HEK293 (cell line): ENCODE measurements at regions not wholly inside any gene's neighbourhood (a gene's known extent, or its start where the extent isn't known, plus 50 kb on each side); places are given as distances from the start of the nearest gene placed in this dataset.

Experiments
- CTCF ChIA-PET: fragments of 350-600 bp; formaldehyde crosslinking; extraction: SDS; loops from one replicate; lab custom pipeline; 2021; ENCODE audit warnings: antibody characterized with exemption; lab: Yijun Ruan, JAX
- POLR2A ChIA-PET: fragments of 300-600 bp; formaldehyde crosslinking; extraction: SDS; loops from one replicate; lab custom pipeline; 2020; ENCODE audit warnings: antibody characterized with exemption, inconsistent platforms; lab: Yijun Ruan, JAX
- H3K27ac ChIP-seq: fragments of 200-500 bp; sonication (Bioruptor generic); 2 replicates; pipeline ENCODE4 v1.5.1; 2014; ENCODE audit warnings: low read depth, low read length, control low read depth, inconsistent platforms; ENCODE audit errors: extremely low read depth
- H3K36me3 ChIP-seq, 2 experiments: fragments of 200-500 bp in 1 of 2; sonication (Bioruptor generic) in 1 of 2; 1 replicate in 1 of 2; 2 replicates in 1 of 2; pipeline ENCODE4 v1.5.1; 2014 to 2017; ENCODE audit warnings: inconsistent platforms in 2 of 2, low read length in 2 of 2; ENCODE audit not compliant: control insufficient read depth in 2 of 2, insufficient read depth in 1 of 2
- H3K4me1 ChIP-seq: fragments of 200-500 bp; sonication (Bioruptor generic); 2 replicates; pipeline ENCODE4 v1.5.1; 2014; ENCODE audit warnings: mild to moderate bottlenecking, low read length, inconsistent platforms; ENCODE audit not compliant: control insufficient read depth, insufficient read depth
- H3K4me3 ChIP-seq: 2 replicates; pipeline ENCODE4 v1.5.1; 2011; ENCODE audit warnings: low read depth, mild to moderate bottlenecking, control low read depth, low read length, moderate library complexity
- H3K9me3 ChIP-seq: fragments of 200-500 bp; sonication (Bioruptor generic); 2 replicates; pipeline ENCODE4 v1.5.1; 2014; ENCODE audit warnings: low read depth, low read length, inconsistent platforms; ENCODE audit not compliant: control insufficient read depth, insufficient read depth
- KLF10 ChIP-seq: fragments of 450-650 bp; IDR thresholded peaks from 2 replicates; pipeline ENCODE4 v1.5.1; 2018; ENCODE audit warnings: missing biosample characterization, mild to moderate bottlenecking, missing genetic modification characterization
- KLF16 ChIP-seq: fragments of 450-650 bp; formaldehyde crosslinking; IDR thresholded peaks from 2 replicates; pipeline ENCODE4 v1.5.1; 2017; ENCODE audit warnings: missing biosample characterization, missing genetic modification characterization
- ZNF10 ChIP-seq: fragments of 450-650 bp; formaldehyde crosslinking; IDR thresholded peaks from 2 replicates; pipeline ENCODE4 v1.5.1; 2017; ENCODE audit warnings: missing biosample characterization, missing genetic modification characterization
- ZNF112 ChIP-seq: fragments of 450-650 bp; formaldehyde crosslinking; IDR thresholded peaks from 2 replicates; pipeline ENCODE4 v1.5.0; 2017; ENCODE audit warnings: missing biosample characterization, missing genetic modification characterization
- ZNF157 ChIP-seq: fragments of 450-650 bp; formaldehyde crosslinking; IDR thresholded peaks from 2 replicates; pipeline ENCODE4 v1.5.1; 2016; ENCODE audit warnings: missing biosample characterization, missing genetic modification characterization
- ZNF341 ChIP-seq: fragments of 450-650 bp; formaldehyde crosslinking; IDR thresholded peaks from 2 replicates; pipeline ENCODE4; 2016; ENCODE audit warnings: low read depth, missing biosample characterization, missing genetic modification characterization
- ZNF366 ChIP-seq: fragments of 450-650 bp; formaldehyde crosslinking; conservative IDR thresholded peaks from 2 replicates; pipeline ENCODE4 v1.5.1; 2016; ENCODE audit warnings: missing biosample characterization, missing genetic modification characterization
- ZNF423 ChIP-seq: fragments of 450-650 bp; formaldehyde crosslinking; IDR thresholded peaks from 2 replicates; pipeline ENCODE4 v1.5.1; 2016; ENCODE audit warnings: missing biosample characterization, missing genetic modification characterization
- ZNF473 ChIP-seq: fragments of 450-650 bp; formaldehyde crosslinking; IDR thresholded peaks from 2 replicates; pipeline ENCODE4 v1.5.1; 2017; ENCODE audit warnings: missing biosample characterization, missing genetic modification characterization
- ZNF544 ChIP-seq: fragments of 450-650 bp; formaldehyde crosslinking; IDR thresholded peaks from 2 replicates; pipeline ENCODE4 v1.5.0; 2017; ENCODE audit warnings: missing biosample characterization, missing genetic modification characterization
- ZNF549 ChIP-seq: fragments of 450-650 bp; IDR thresholded peaks from 2 replicates; pipeline ENCODE4 v1.5.1; 2018; ENCODE audit warnings: missing biosample characterization, missing genetic modification characterization, mild to moderate bottlenecking, inconsistent platforms, moderate library complexity
- ZNF571 ChIP-seq: fragments of 450-650 bp; formaldehyde crosslinking; IDR thresholded peaks from 2 replicates; pipeline ENCODE4 v1.5.0; 2017; ENCODE audit warnings: missing biosample characterization, missing genetic modification characterization
- ZNF664 ChIP-seq: fragments of 450-650 bp; formaldehyde crosslinking; IDR thresholded peaks from 2 replicates; pipeline ENCODE4 v1.5.1; 2016; ENCODE audit warnings: missing biosample characterization, missing genetic modification characterization
- ZNF791 ChIP-seq: fragments of 450-650 bp; formaldehyde crosslinking; IDR thresholded peaks from 2 replicates; pipeline ENCODE4 v1.5.1; 2016; ENCODE audit warnings: missing biosample characterization, missing genetic modification characterization
- ZNF843 ChIP-seq: fragments of 450-650 bp; formaldehyde crosslinking; IDR thresholded peaks from 2 replicates; pipeline ENCODE4 v1.5.1; 2016; ENCODE audit warnings: missing biosample characterization, missing genetic modification characterization
- TF ChIP-seq, protein P1 (sequence below): fragments of 450-650 bp; formaldehyde crosslinking; IDR thresholded peaks from 2 replicates; pipeline ENCODE4; 2016; ENCODE audit warnings: missing biosample characterization, missing genetic modification characterization
- TF ChIP-seq, protein P2 (sequence below): fragments of 450-650 bp; formaldehyde crosslinking; IDR thresholded peaks from 2 replicates; pipeline ENCODE4 v1.5.1; 2017; ENCODE audit warnings: missing biosample characterization, mild to moderate bottlenecking, missing genetic modification characterization, moderate library complexity
- TF ChIP-seq, protein P3 (sequence below): fragments of 450-650 bp; formaldehyde crosslinking; IDR thresholded peaks from 2 replicates; pipeline ENCODE4 v1.5.1; 2016; ENCODE audit warnings: missing biosample characterization, missing genetic modification characterization
- TF ChIP-seq, protein P4 (sequence below): fragments of 450-650 bp; formaldehyde crosslinking; IDR thresholded peaks from 2 replicates; pipeline ENCODE4 v1.5.1; 2017; ENCODE audit warnings: missing biosample characterization, missing genetic modification characterization
- TF ChIP-seq, protein P5 (sequence below): fragments of 450-650 bp; formaldehyde crosslinking; IDR thresholded peaks from 2 replicates; pipeline ENCODE4 v1.5.1; 2016; ENCODE audit warnings: missing biosample characterization, missing genetic modification characterization
- TF ChIP-seq, protein P6 (sequence below): fragments of 450-650 bp; formaldehyde crosslinking; IDR thresholded peaks from 2 replicates; pipeline ENCODE4 v1.5.1; 2016; ENCODE audit warnings: missing biosample characterization, missing genetic modification characterization

DNA sequence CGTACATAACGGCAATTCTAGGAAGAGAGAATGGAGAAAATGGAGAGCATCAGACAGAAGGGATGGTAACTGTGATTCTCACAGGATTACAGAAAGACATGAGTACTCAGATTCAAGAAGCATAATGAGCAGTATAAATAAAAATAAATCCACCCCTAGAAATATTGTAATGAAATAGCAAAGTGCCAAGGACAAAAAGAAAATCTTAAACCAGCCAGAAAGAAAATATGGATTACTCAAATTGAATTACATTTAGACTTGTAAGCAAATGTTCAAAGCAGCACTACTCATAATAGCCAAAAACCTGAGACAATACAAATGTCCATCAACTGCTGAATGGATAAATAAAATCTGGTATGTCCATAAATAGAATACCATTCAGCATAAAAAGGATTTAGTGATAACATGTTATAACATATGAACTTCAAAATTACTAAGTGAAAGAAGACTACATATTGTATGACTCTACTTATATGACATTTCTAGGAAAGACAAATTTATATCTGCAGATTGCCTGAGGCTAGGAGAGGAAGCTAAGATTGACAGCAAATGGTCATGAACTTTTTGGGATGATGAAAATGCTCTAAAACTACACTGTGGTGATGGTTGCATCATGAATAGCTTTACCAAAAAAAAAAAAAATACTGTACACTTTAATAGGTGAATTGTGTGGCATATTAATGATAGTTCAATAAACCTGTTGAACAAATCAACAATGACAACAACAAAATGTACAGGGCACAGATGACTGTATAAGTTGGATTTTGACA lies 63.4 kb upstream of the SPTBN1 start (continued):
- TF ChIP-seq, protein P1, sequence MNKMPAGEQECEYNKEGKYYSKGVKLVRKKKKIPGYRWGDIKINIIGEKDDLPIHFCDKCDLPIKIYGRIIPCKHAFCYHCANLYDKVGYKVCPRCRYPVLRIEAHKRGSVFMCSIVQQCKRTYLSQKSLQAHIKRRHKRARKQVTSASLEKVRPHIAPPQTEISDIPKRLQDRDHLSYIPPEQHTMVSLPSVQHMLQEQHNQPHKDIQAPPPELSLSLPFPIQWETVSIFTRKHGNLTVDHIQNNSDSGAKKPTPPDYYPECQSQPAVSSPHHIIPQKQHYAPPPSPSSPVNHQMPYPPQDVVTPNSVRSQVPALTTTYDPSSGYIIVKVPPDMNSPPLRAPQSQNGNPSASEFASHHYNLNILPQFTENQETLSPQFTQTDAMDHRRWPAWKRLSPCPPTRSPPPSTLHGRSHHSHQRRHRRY: no peak

DNA sequence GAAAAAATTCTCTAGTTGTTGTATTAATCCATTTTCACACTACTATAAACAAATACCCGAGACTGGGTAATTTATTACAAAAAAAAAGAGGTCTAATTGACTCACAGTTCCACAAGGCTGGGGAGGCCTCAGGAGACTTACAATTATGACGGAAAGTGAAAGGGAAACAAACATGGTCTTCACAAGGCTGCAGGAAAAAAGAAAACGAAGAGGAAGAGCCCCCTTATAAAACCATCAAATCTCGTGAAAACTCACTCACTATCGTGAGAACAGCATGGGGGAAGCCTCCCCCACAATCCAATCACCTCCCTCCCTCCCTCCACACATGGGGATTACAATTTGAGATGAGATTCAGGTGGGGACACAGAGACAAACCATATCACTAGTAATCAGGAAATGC lies 61.7 kb upstream of the SPTBN1 start:
- Histone ChIP-seq H3K4me1 (no peaks in the 10 kb centered on the region), H3K27ac (no peak overlapping the region), H3K4me3 (no peak overlapping the region), H3K36me3 (no peaks in the 10 kb centered on the region), H3K9me3 (no peaks in the 10 kb centered on the region)
- TF ChIP-seq ZNF10 (tag by site-specific recombination) (no peak), ZNF544 (no peak), ZNF843 (no peak), ZNF473 (tag by site-specific recombination) (no peak), KLF16 (no peak), ZNF423 (no peak), ZNF791 (tag by site-specific recombination) (no peak), ZNF112 (tag by site-specific recombination) (no peak), ZNF549 (no peak), ZNF571 (tag by site-specific recombination) (no peak), ZNF341 (tag by site-specific recombination) (no peak), ZNF366 (tag by site-specific recombination) (no peak), ZNF664 (tag by site-specific recombination) (no peak), KLF10 (tag by site-specific recombination) (no peak), ZNF157 (tag by site-specific recombination) (no peak)
- TF ChIP-seq, protein P2, sequence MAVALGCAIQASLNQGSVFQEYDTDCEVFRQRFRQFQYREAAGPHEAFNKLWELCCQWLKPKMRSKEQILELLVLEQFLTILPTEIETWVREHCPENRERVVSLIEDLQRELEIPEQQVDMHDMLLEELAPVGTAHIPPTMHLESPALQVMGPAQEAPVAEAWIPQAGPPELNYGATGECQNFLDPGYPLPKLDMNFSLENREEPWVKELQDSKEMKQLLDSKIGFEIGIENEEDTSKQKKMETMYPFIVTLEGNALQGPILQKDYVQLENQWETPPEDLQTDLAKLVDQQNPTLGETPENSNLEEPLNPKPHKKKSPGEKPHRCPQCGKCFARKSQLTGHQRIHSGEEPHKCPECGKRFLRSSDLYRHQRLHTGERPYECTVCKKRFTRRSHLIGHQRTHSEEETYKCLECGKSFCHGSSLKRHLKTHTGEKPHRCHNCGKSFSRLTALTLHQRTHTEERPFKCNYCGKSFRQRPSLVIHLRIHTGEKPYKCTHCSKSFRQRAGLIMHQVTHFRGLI: no peak
- TF ChIP-seq, protein P3, sequence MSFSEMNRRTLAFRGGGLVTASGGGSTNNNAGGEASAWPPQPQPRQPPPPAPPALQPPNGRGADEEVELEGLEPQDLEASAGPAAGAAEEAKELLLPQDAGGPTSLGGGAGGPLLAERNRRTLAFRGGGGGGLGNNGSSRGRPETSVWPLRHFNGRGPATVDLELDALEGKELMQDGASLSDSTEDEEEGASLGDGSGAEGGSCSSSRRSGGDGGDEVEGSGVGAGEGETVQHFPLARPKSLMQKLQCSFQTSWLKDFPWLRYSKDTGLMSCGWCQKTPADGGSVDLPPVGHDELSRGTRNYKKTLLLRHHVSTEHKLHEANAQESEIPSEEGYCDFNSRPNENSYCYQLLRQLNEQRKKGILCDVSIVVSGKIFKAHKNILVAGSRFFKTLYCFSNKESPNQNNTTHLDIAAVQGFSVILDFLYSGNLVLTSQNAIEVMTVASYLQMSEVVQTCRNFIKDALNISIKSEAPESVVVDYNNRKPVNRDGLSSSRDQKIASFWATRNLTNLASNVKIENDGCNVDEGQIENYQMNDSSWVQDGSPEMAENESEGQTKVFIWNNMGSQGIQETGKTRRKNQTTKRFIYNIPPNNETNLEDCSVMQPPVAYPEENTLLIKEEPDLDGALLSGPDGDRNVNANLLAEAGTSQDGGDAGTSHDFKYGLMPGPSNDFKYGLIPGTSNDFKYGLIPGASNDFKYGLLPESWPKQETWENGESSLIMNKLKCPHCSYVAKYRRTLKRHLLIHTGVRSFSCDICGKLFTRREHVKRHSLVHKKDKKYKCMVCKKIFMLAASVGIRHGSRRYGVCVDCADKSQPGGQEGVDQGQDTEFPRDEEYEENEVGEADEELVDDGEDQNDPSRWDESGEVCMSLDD (tag by site-specific recombination): no peak
- TF ChIP-seq, protein P4, sequence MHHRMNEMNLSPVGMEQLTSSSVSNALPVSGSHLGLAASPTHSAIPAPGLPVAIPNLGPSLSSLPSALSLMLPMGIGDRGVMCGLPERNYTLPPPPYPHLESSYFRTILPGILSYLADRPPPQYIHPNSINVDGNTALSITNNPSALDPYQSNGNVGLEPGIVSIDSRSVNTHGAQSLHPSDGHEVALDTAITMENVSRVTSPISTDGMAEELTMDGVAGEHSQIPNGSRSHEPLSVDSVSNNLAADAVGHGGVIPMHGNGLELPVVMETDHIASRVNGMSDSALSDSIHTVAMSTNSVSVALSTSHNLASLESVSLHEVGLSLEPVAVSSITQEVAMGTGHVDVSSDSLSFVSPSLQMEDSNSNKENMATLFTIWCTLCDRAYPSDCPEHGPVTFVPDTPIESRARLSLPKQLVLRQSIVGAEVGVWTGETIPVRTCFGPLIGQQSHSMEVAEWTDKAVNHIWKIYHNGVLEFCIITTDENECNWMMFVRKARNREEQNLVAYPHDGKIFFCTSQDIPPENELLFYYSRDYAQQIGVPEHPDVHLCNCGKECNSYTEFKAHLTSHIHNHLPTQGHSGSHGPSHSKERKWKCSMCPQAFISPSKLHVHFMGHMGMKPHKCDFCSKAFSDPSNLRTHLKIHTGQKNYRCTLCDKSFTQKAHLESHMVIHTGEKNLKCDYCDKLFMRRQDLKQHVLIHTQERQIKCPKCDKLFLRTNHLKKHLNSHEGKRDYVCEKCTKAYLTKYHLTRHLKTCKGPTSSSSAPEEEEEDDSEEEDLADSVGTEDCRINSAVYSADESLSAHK (tag by site-specific recombination): no peak
- TF ChIP-seq, protein P5, sequence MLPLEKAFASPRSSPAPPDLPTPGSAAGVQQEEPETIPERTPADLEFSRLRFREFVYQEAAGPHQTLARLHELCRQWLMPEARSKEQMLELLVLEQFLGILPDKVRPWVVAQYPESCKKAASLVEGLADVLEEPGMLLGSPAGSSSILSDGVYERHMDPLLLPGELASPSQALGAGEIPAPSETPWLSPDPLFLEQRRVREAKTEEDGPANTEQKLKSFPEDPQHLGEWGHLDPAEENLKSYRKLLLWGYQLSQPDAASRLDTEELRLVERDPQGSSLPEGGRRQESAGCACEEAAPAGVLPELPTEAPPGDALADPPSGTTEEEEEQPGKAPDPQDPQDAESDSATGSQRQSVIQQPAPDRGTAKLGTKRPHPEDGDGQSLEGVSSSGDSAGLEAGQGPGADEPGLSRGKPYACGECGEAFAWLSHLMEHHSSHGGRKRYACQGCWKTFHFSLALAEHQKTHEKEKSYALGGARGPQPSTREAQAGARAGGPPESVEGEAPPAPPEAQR: no peak
- TF ChIP-seq, protein P6, sequence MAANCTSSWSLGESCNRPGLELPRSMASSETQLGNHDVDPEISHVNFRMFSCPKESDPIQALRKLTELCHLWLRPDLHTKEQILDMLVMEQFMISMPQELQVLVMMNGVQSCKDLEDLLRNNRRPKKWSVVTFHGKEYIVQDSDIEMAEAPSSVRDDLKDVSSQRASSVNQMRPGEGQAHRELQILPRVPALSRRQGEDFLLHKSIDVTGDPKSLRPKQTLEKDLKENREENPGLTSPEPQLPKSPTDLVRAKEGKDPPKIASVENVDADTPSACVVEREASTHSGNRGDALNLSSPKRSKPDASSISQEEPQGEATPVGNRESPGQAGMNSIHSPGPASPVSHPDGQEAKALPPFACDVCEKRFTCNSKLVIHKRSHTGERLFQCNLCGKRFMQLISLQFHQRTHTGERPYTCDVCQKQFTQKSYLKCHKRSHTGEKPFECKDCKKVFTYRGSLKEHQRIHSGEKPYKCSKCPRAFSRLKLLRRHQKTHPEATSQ (tag by site-specific recombination): no peak
- ChIA-PET POLR2A (no interaction called here), CTCF (no interaction called here)
